ENCODE measurements at regions not wholly inside any gene's neighbourhood (a gene's known extent, or its start where the extent isn't known, plus 50 kb on each side); places are given as distances from the start of the nearest gene placed in this dataset.
"Not testable (repeated sequence)": the region's sequence is repeated elsewhere in the genome, so short reads cannot be mapped to it uniquely, and the experiment has no call there.

GRCh38 chr20:61096463-61096862, 155.6 kb upstream of the CDH4 start:
- no peaks in the 10 kb centered on the region for H3K36me3 Mint-ChIP-seq (ENCODE audit: low read depth)
- DNase-seq, result no peak
- Histone ChIP-seq H3K4me3 (ENCODE audit: low read length) (no peak overlapping the region), H3K9me3 (ENCODE audit: control insufficient read depth in 1 of 2, insufficient read depth in 1 of 2, low read length in 2 of 2) (peaks cover 16 to 18% of the 10 kb centered on the region in 2 experiments), H3K4me1 (ENCODE audit: insufficient read depth, low read length) (no peaks in the 10 kb centered on the region), H3K36me3 (ENCODE audit: insufficient read depth, low read length) (no peaks in the 10 kb centered on the region), H3K27me3 (ENCODE audit: control insufficient read depth in 1 of 2, insufficient read depth in 2 of 2, low read length in 2 of 2) (peaks cover 0 to 3% of the 10 kb centered on the region in 2 experiments), H3K27ac (ENCODE audit: low read depth in 1 of 2, low read length in 2 of 2) (no peak overlapping the region)
- no peak for ATAC-seq (ENCODE audit: poor library complexity)
- H3K27ac Mint-ChIP-seq, result no peak overlapping the region
- no peak overlapping the region for H3K4me3 Mint-ChIP-seq
- POLR2A ChIA-PET, result no interaction called here
- H3K27me3 Mint-ChIP-seq, result peaks cover 17% of the 10 kb centered on the region
- TF ChIP-seq, protein P1, sequence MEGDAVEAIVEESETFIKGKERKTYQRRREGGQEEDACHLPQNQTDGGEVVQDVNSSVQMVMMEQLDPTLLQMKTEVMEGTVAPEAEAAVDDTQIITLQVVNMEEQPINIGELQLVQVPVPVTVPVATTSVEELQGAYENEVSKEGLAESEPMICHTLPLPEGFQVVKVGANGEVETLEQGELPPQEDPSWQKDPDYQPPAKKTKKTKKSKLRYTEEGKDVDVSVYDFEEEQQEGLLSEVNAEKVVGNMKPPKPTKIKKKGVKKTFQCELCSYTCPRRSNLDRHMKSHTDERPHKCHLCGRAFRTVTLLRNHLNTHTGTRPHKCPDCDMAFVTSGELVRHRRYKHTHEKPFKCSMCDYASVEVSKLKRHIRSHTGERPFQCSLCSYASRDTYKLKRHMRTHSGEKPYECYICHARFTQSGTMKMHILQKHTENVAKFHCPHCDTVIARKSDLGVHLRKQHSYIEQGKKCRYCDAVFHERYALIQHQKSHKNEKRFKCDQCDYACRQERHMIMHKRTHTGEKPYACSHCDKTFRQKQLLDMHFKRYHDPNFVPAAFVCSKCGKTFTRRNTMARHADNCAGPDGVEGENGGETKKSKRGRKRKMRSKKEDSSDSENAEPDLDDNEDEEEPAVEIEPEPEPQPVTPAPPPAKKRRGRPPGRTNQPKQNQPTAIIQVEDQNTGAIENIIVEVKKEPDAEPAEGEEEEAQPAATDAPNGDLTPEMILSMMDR (IDR thresholded peaks at IDR 0.05), result no peak
- CTCF ChIA-PET, result no interaction called here
- peaks cover 17% of the 10 kb centered on the region for H3K9me3 Mint-ChIP-seq
- intact Hi-C loops (cut with DNase I, micrococcal nuclease), result no loop called here
- H3K4me1 Mint-ChIP-seq (ENCODE audit: low read depth), result no peaks in the 10 kb centered on the region

DNA sequence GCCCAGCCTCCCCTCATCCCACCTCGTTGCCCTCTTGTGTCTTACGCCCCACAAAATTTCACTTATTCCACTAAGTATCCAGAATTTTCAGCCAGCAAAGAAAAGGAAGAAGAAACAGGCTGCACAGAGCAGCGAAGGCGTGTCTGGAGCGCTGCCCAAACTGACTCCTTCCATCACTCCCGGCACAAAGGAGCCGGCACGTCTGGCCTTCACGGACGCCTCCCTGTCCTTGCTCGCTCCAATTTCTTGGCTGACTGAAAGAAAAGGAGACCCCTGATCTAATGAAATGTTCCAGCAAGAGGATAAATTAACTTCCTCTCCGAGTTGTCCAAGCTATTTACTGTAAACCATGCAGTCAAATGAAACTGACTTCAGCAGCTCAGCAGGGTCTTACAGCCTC, 152.3 kb upstream of the CDH4 start:
- peaks cover 9% of the 10 kb centered on the region for H3K27me3 Mint-ChIP-seq
- TF ChIP-seq, protein P1 (IDR thresholded peaks at IDR 0.05), result no peak
- Histone ChIP-seq H3K27me3 (ENCODE audit: control insufficient read depth in 1 of 2, insufficient read depth in 2 of 2, low read length in 2 of 2) (no peaks in the 10 kb centered on the region), H3K4me3 (ENCODE audit: low read length) (no peak overlapping the region), H3K36me3 (ENCODE audit: insufficient read depth, low read length) (no peaks in the 10 kb centered on the region), H3K27ac (ENCODE audit: low read depth in 1 of 2, low read length in 2 of 2) (no peak overlapping the region), H3K4me1 (ENCODE audit: insufficient read depth, low read length) (no peaks in the 10 kb centered on the region), H3K9me3 (ENCODE audit: control insufficient read depth in 1 of 2, insufficient read depth in 1 of 2, low read length in 2 of 2) (peaks cover 4 to 21% of the 10 kb centered on the region in 2 experiments)
- ChIA-PET POLR2A (no interaction called here), CTCF (no interaction called here)
- no peak overlapping the region for H3K27ac Mint-ChIP-seq
- ATAC-seq (ENCODE audit: poor library complexity), result no peak
- intact Hi-C loops (cut with DNase I, micrococcal nuclease), result no loop called here
- no peak overlapping the region for H3K4me3 Mint-ChIP-seq
- peaks cover 9% of the 10 kb centered on the region for H3K9me3 Mint-ChIP-seq
- no peak for DNase-seq
- H3K4me1 Mint-ChIP-seq (ENCODE audit: low read depth), result no peaks in the 10 kb centered on the region
- H3K36me3 Mint-ChIP-seq (ENCODE audit: low read depth), result no peaks in the 10 kb centered on the region

GRCh38 chr20:61100489-61100888, 151.6 kb upstream of the CDH4 start:
- H3K4me1 ChIP-seq (ENCODE audit: insufficient read depth, low read length), result no peaks in the 10 kb centered on the region
- ChIA-PET CTCF (no interaction called here), POLR2A (no interaction called here)
- H3K27ac ChIP-seq (ENCODE audit: low read depth in 1 of 2, low read length in 2 of 2), result no peak overlapping the region
- no peak overlapping the region for H3K4me3 Mint-ChIP-seq
- H3K4me3 ChIP-seq (ENCODE audit: low read length), result no peak overlapping the region
- H3K36me3 Mint-ChIP-seq (ENCODE audit: low read depth), result no peaks in the 10 kb centered on the region
- intact Hi-C loops (cut with DNase I, micrococcal nuclease), result no loop called here
- peaks cover 9% of the 10 kb centered on the region for H3K9me3 Mint-ChIP-seq
- ATAC-seq (ENCODE audit: poor library complexity), result no peak
- H3K36me3 ChIP-seq (ENCODE audit: insufficient read depth, low read length), result no peaks in the 10 kb centered on the region
- no peak overlapping the region for H3K27ac Mint-ChIP-seq
- H3K27me3 Mint-ChIP-seq, result peaks cover 9% of the 10 kb centered on the region
- H3K9me3 ChIP-seq (ENCODE audit: control insufficient read depth in 1 of 2, insufficient read depth in 1 of 2, low read length in 2 of 2), result peaks cover 0 to 21% of the 10 kb centered on the region in 2 experiments
- no peaks in the 10 kb centered on the region for H3K4me1 Mint-ChIP-seq (ENCODE audit: low read depth)
- no peaks in the 10 kb centered on the region for H3K27me3 ChIP-seq (ENCODE audit: control insufficient read depth in 1 of 2, insufficient read depth in 2 of 2, low read length in 2 of 2)
- TF ChIP-seq, protein P1 (IDR thresholded peaks at IDR 0.05), result no peak
- no peak for DNase-seq

DNA sequence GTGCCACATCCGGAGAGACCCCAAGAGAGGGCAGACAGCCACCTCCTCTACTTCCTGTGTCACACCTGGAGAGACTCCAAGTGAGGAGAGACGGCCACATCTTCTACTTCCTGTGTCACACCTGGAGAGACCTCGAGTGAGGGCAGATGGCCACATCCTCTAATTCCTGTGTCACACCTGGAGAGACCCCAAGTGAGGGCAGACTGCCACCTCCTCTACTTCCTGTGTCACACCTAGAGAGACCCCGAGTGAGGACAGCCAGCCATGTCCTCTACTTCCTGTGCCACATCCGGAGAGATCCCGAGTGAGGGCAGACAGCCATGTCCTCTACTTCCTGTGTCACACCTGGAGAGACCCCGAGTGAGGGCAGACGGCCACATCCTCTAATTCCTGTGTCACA, 150.7 kb upstream of the CDH4 start:
- ATAC-seq (ENCODE audit: poor library complexity); H3K4me3 ChIP-seq (ENCODE audit: low read length); H3K9me3 Mint-ChIP-seq; H3K4me1 ChIP-seq (ENCODE audit: insufficient read depth, low read length); H3K27me3 Mint-ChIP-seq; H3K27ac Mint-ChIP-seq; H3K4me1 Mint-ChIP-seq (ENCODE audit: low read depth); CTCF ChIA-PET; H3K36me3 Mint-ChIP-seq (ENCODE audit: low read depth); H3K36me3 ChIP-seq (ENCODE audit: insufficient read depth, low read length); intact Hi-C loops (cut with DNase I, micrococcal nuclease); POLR2A ChIA-PET; H3K27me3 ChIP-seq (ENCODE audit: control insufficient read depth in 1 of 2, insufficient read depth in 2 of 2, low read length in 2 of 2); H3K4me3 Mint-ChIP-seq; H3K27ac ChIP-seq (ENCODE audit: low read depth in 1 of 2, low read length in 2 of 2): not testable (repeated sequence)
- peaks cover 0 to 21% of the 10 kb centered on the region in 2 experiments for H3K9me3 ChIP-seq (ENCODE audit: control insufficient read depth in 1 of 2, insufficient read depth in 1 of 2, low read length in 2 of 2)
- DNase-seq, result peak in 1 of 14 experiments; percentile 1

All from CD4-positive, alpha-beta T cell (primary cell).